ENCODE measurements at regions not wholly inside any gene's neighbourhood (a gene's known extent, or its start where the extent isn't known, plus 50 kb on each side); places are given as distances from the start of the nearest gene placed in this dataset.

DNA sequence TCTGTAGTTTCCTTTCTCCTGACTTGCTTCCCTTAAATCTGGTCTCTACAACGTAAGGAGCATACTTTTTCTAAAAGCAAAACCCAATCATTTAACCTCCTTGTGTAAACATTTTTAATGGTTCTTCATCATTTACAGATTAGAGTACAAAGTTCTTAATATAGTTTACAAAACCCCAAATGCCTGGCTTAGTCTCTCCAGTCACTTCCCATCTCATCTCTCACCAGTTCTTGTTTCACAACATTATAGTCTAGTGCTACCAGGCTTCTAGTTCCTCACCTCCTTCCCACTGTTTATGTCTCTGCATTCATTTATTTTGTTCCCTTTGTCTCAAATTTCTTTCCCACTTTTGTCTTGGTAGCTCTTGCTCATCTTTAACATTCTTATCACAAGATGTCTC, 168.4 kb downstream of the FASLG start:
- no peaks in the 10 kb centered on the region for H3K27me3 ChIP-seq (replicated peaks in 2 of 5; ENCODE audit: control insufficient read depth in 4 of 5, insufficient read depth in 5 of 5, low read length in 4 of 5)
- DNase-seq = no peak
- peaks cover 0 to 44% (median 25%) of the 10 kb centered on the region in 4 experiments for H3K4me1 ChIP-seq (ENCODE audit: control extremely low read depth in 1 of 4, control insufficient read depth in 4 of 4, insufficient read depth in 4 of 4, low read length in 3 of 4)
- H3K9me3 ChIP-seq (ENCODE audit: control extremely low read depth in 1 of 5, control insufficient read depth in 4 of 5, insufficient read depth in 2 of 5, low read depth in 1 of 5, low read length in 4 of 5) = peaks cover 0 to 4% (median 0%) of the 10 kb centered on the region in 5 experiments
- no peaks in the 10 kb centered on the region for H3K36me3 ChIP-seq (ENCODE audit: control insufficient read depth in 4 of 4, insufficient read depth in 4 of 4, low read length in 3 of 4)
- ChIA-PET POLR2A (no interaction called here), CTCF (interaction anchor here (0.7 to 11.5 kb wide), 15 partner anchors 8 to 592 kb away, joined by 3 to 163 read pairs (median 4); no protein-coding TSS in a partner anchor)
- no peak overlapping the region for H3K27ac ChIP-seq (ENCODE audit: insufficient read depth in 1 of 2, low read depth in 1 of 2, low read length in 2 of 2, poor library complexity in 1 of 2, severe bottlenecking in 2 of 2)
- no CpG with 5 or more reads among the region's 1 CpG for WGBS (ENCODE audit: insufficient coverage)
- no peak overlapping the region for H3K4me3 ChIP-seq (ENCODE audit: control insufficient read depth in 1 of 7, extremely low read depth in 1 of 7, insufficient read depth in 4 of 7, low read depth in 2 of 7, low read length in 6 of 7)

DNA sequence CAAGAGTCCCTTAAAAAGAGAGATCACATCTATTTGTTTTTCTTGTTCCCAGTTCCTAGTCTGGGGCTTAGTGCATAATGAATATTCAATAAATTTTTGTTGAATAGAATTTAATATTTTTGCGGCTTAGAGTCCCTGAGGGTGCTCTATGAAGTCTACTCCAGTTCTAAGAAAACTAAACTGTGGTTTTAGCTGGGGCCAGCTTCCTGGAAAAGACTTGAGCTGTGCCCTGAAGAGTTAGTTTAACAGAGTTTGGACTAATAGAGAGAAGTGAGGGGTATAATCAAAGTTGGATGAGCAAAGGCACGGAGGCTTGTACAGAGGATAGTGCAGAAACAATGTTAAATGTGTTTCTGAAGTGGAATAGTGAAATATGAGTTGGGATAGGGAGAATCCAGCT, 168.9 kb downstream of the FASLG start:
- H3K27me3 ChIP-seq (replicated peaks in 2 of 5; ENCODE audit: control insufficient read depth in 4 of 5, insufficient read depth in 5 of 5, low read length in 4 of 5) = no peaks in the 10 kb centered on the region
- H3K4me1 ChIP-seq (ENCODE audit: control extremely low read depth in 1 of 4, control insufficient read depth in 4 of 4, insufficient read depth in 4 of 4, low read length in 3 of 4) = peaks cover 0 to 41% (median 23%) of the 10 kb centered on the region in 4 experiments
- no peaks in the 10 kb centered on the region for H3K36me3 ChIP-seq (ENCODE audit: control insufficient read depth in 4 of 4, insufficient read depth in 4 of 4, low read length in 3 of 4)
- no peak overlapping the region for H3K4me3 ChIP-seq (ENCODE audit: control insufficient read depth in 1 of 7, extremely low read depth in 1 of 7, insufficient read depth in 4 of 7, low read depth in 2 of 7, low read length in 6 of 7)
- no peak overlapping the region for H3K27ac ChIP-seq (ENCODE audit: insufficient read depth in 1 of 2, low read depth in 1 of 2, low read length in 2 of 2, poor library complexity in 1 of 2, severe bottlenecking in 2 of 2)
- H3K9me3 ChIP-seq (ENCODE audit: control extremely low read depth in 1 of 5, control insufficient read depth in 4 of 5, insufficient read depth in 2 of 5, low read depth in 1 of 5, low read length in 4 of 5) = peaks cover 0 to 4% (median 0%) of the 10 kb centered on the region in 5 experiments
- ChIA-PET POLR2A (interaction anchor here (0.9 kb wide), 1 partner anchor 178 kb away, joined by 3 read pairs; no protein-coding TSS in a partner anchor), CTCF (interaction anchor here (0.8 to 11.5 kb wide), 7 partner anchors 9 to 394 kb away, joined by 3 to 163 read pairs (median 4); no protein-coding TSS in a partner anchor)
- DNase-seq = no peak
- WGBS (ENCODE audit: insufficient coverage) = 44% methylated on average over 1 of the region's 2 CpGs

DNA sequence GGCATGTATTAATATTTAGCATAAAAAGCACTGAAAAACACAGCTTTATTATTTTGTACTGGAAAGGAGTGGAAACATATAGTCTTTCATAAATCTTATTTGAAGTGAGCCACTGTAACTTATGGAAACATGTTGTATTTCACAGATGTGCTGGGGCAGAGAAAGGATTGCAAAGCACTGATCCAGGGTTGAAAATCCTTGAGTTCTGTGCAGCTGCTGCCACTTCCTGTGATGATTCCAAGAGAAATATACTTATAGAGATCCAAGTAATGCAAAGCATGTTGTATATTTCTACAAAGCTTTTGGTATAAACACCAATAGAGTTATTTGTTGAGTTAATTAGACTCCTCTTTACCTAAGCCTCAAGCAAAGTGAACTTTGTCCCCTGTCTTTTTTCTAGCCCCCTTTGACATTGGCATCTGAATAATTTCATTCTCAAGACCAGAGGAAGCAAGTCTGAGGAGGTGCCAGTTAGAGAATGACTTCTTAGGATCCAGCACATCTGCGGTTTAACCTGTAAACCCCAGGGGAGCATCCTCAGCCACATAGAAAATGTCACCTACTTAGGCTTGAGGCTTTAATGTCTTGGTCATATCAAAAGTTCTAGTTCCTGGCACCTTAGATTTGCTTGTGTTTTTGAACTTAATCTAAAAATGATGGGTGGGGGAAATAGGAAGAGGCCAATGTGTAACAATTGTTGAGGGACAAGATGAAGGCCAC, 173.3 kb downstream of the FASLG start:
- no peak overlapping the region for H3K27ac ChIP-seq (ENCODE audit: insufficient read depth in 1 of 2, low read depth in 1 of 2, low read length in 2 of 2, poor library complexity in 1 of 2, severe bottlenecking in 2 of 2)
- H3K27me3 ChIP-seq (replicated peaks in 2 of 5; ENCODE audit: control insufficient read depth in 4 of 5, insufficient read depth in 5 of 5, low read length in 4 of 5) = no peaks in the 10 kb centered on the region
- peaks cover 0 to 13% (median 9%) of the 10 kb centered on the region in 4 experiments for H3K4me1 ChIP-seq (ENCODE audit: control extremely low read depth in 1 of 4, control insufficient read depth in 4 of 4, insufficient read depth in 4 of 4, low read length in 3 of 4)
- WGBS (ENCODE audit: insufficient coverage) = 86% methylated on average over 1 of the region's 1 CpG
- CTCF ChIA-PET = interaction anchor here (11.5 kb wide), 1 partner anchor 371 kb away, joined by 163 read pairs; no protein-coding TSS in a partner anchor
- POLR2A ChIA-PET = interaction anchor here (0.6 kb wide), 1 partner anchor 362 kb away, joined by 11 read pairs; no protein-coding TSS in a partner anchor
- H3K4me3 ChIP-seq (ENCODE audit: control insufficient read depth in 1 of 7, extremely low read depth in 1 of 7, insufficient read depth in 4 of 7, low read depth in 2 of 7, low read length in 6 of 7) = no peak overlapping the region
- no peaks in the 10 kb centered on the region for H3K36me3 ChIP-seq (ENCODE audit: control insufficient read depth in 4 of 4, insufficient read depth in 4 of 4, low read length in 3 of 4)
- DNase-seq = no peak
- H3K9me3 ChIP-seq (ENCODE audit: control extremely low read depth in 1 of 5, control insufficient read depth in 4 of 5, insufficient read depth in 2 of 5, low read depth in 1 of 5, low read length in 4 of 5) = peaks cover 0 to 4% (median 0%) of the 10 kb centered on the region in 5 experiments

- POLR2A ChIA-PET = no interaction called here
- 100% methylated on average over 1 of the region's 2 CpGs for WGBS (ENCODE audit: insufficient coverage)
- CTCF ChIA-PET = interaction anchor here (1.7 kb wide), 1 partner anchor 368 kb away, joined by 4 read pairs; no protein-coding TSS in a partner anchor
- H3K27me3 ChIP-seq (replicated peaks in 2 of 5; ENCODE audit: control insufficient read depth in 4 of 5, insufficient read depth in 5 of 5, low read length in 4 of 5) = no peaks in the 10 kb centered on the region
- DNase-seq = no peak
- H3K9me3 ChIP-seq (ENCODE audit: control extremely low read depth in 1 of 5, control insufficient read depth in 4 of 5, insufficient read depth in 2 of 5, low read depth in 1 of 5, low read length in 4 of 5) = peaks cover 0 to 4% (median 0%) of the 10 kb centered on the region in 5 experiments
- H3K27ac ChIP-seq (ENCODE audit: insufficient read depth in 1 of 2, low read depth in 1 of 2, low read length in 2 of 2, poor library complexity in 1 of 2, severe bottlenecking in 2 of 2) = no peak overlapping the region
- no peak overlapping the region for H3K4me3 ChIP-seq (ENCODE audit: control insufficient read depth in 1 of 7, extremely low read depth in 1 of 7, insufficient read depth in 4 of 7, low read depth in 2 of 7, low read length in 6 of 7)
- H3K36me3 ChIP-seq (ENCODE audit: control insufficient read depth in 4 of 4, insufficient read depth in 4 of 4, low read length in 3 of 4) = no peaks in the 10 kb centered on the region
- H3K4me1 ChIP-seq (ENCODE audit: control extremely low read depth in 1 of 4, control insufficient read depth in 4 of 4, insufficient read depth in 4 of 4, low read length in 3 of 4) = no peaks in the 10 kb centered on the region
These were observed 175.1 kb downstream of the FASLG start for GRCh38 chr1:172833954-172834353.

DNA sequence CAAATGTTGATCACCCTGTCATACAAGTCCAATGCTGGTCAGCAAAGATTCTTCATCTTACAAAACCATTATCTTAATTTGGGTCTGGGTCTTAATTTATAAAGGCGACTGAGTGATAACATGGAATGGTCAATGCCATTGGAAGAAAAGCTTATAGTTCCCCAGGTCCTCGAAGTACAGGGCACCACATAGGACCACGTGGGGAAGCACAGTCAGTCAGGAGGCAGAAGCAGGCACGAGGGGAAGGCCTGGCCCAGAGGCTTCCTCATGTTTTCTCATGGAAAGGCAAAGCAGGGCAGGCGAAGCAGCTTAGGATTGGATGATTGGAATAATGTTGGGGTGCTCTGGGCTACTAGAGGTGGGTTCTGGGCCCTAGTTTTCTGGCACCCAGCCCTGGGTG, 175.7 kb downstream of the FASLG start:
- POLR2A ChIA-PET = no interaction called here

DNA sequence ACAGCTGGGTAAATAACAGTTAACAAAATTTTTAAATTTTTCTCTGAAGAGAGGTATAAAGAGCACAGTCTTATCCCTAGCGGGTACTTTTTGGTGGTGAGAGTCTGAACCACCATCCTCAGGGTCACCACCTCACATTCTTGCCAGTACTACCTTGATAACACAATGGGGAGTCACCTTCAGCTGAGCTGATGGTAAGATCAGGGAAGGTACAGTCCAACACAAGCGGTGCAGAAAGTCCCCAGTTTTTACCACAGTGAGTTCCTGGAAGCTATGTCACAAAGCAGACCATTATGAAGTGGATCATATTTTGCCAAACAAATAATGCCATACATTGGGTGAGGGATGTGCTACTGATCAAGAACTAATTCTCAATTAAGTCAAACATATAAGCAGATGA, 176.9 kb downstream of the FASLG start:
- H3K36me3 ChIP-seq (ENCODE audit: control insufficient read depth in 4 of 4, insufficient read depth in 4 of 4, low read length in 3 of 4) = no peaks in the 10 kb centered on the region
- H3K4me1 ChIP-seq (ENCODE audit: control extremely low read depth in 1 of 4, control insufficient read depth in 4 of 4, insufficient read depth in 4 of 4, low read length in 3 of 4) = no peaks in the 10 kb centered on the region
- POLR2A ChIA-PET = no interaction called here
- no peaks in the 10 kb centered on the region for H3K27me3 ChIP-seq (replicated peaks in 2 of 5; ENCODE audit: control insufficient read depth in 4 of 5, insufficient read depth in 5 of 5, low read length in 4 of 5)
- H3K4me3 ChIP-seq (ENCODE audit: control insufficient read depth in 1 of 7, extremely low read depth in 1 of 7, insufficient read depth in 4 of 7, low read depth in 2 of 7, low read length in 6 of 7) = no peak overlapping the region
- H3K9me3 ChIP-seq (ENCODE audit: control extremely low read depth in 1 of 5, control insufficient read depth in 4 of 5, insufficient read depth in 2 of 5, low read depth in 1 of 5, low read length in 4 of 5) = no peaks in the 10 kb centered on the region
- 100% methylated on average over 2 of the region's 2 CpGs for WGBS (ENCODE audit: insufficient coverage)
- DNase-seq = no peak
- H3K27ac ChIP-seq (ENCODE audit: insufficient read depth in 1 of 2, low read depth in 1 of 2, low read length in 2 of 2, poor library complexity in 1 of 2, severe bottlenecking in 2 of 2) = no peak overlapping the region
- CTCF ChIA-PET = interaction anchor here (1.2 to 1.7 kb wide), 2 partner anchors 9 to 366 kb away, joined by 3 to 4 read pairs; no protein-coding TSS in a partner anchor

More for the DNA sequence above, 175.7 kb downstream of the FASLG start:
- WGBS (ENCODE audit: insufficient coverage) = 95% methylated on average over 4 of the region's 5 CpGs
- Histone ChIP-seq H3K4me3 (ENCODE audit: control insufficient read depth in 1 of 7, extremely low read depth in 1 of 7, insufficient read depth in 4 of 7, low read depth in 2 of 7, low read length in 6 of 7) (no peak overlapping the region), H3K4me1 (ENCODE audit: control extremely low read depth in 1 of 4, control insufficient read depth in 4 of 4, insufficient read depth in 4 of 4, low read length in 3 of 4) (no peaks in the 10 kb centered on the region), H3K36me3 (ENCODE audit: control insufficient read depth in 4 of 4, insufficient read depth in 4 of 4, low read length in 3 of 4) (no peaks in the 10 kb centered on the region), H3K27ac (ENCODE audit: insufficient read depth in 1 of 2, low read depth in 1 of 2, low read length in 2 of 2, poor library complexity in 1 of 2, severe bottlenecking in 2 of 2) (no peak overlapping the region), H3K27me3 (replicated peaks in 2 of 5; ENCODE audit: control insufficient read depth in 4 of 5, insufficient read depth in 5 of 5, low read length in 4 of 5) (no peaks in the 10 kb centered on the region), H3K9me3 (ENCODE audit: control extremely low read depth in 1 of 5, control insufficient read depth in 4 of 5, insufficient read depth in 2 of 5, low read depth in 1 of 5, low read length in 4 of 5) (peaks cover 0 to 4% (median 0%) of the 10 kb centered on the region in 5 experiments)
- CTCF ChIA-PET = interaction anchor here (0.6 to 1.7 kb wide), 3 partner anchors 9 to 367 kb away, joined by 3 to 4 read pairs (median 3); no protein-coding TSS in a partner anchor
- DNase-seq = no peak
